B cell (primary cell): ENCODE measurements at regions not wholly inside any gene's neighbourhood (a gene's known extent, or its start where the extent isn't known, plus 50 kb on each side); places are given as distances from the start of the nearest gene placed in this dataset.

ENCODE experiments used
- ATAC-seq: fragments of 200-7000 bp; cut with Tn5 transposase; one replicate; pipeline ENCODE4 v1.10.0; 2021; ENCODE audit warnings: low read depth, mild to moderate bottlenecking, moderate number of reproducible peaks, moderate library complexity
- CTCF ChIA-PET: fragments of 350-600 bp; sonication (Branson Sonifier 250); formaldehyde crosslinking; loops from one replicate; lab custom pipeline; 2021; ENCODE audit warnings: antibody characterized with exemption, inconsistent platforms; lab: Charles Lee
- POLR2A ChIA-PET: fragments of 350-600 bp; sonication (Branson Sonifier 250); formaldehyde crosslinking; loops from one replicate; lab custom pipeline; 2021; ENCODE audit warnings: antibody characterized with exemption; lab: Charles Lee
- DNase-seq: peaks from one replicate; pipeline ENCODE4 v3.0.0; 2013
- H2AFZ ChIP-seq: 2 replicates; pipeline ENCODE4 v1.6.1; 2012; ENCODE audit warnings: mild to moderate bottlenecking, low read depth, low read length; ENCODE audit not compliant: insufficient read depth, poor library complexity, severe bottlenecking
- H3K27ac ChIP-seq, 2 donors: 1 replicate in 1 of 2; 2 replicates in 1 of 2; pipeline ENCODE4 v1.5.1; 2012 to 2013; ENCODE audit warnings: low read length in 2 of 2, mild to moderate bottlenecking in 2 of 2, moderate library complexity in 1 of 2
- H3K27me3 ChIP-seq, 4 experiments: fragments of 200-600 bp in 1 of 4; sonication (generic) in 1 of 4; replicated peaks in 1 of 4; 1 replicate in 2 of 4; 2 replicates in 2 of 4; pipeline versions ENCODE4 v1.6.1 to v1.7.0; 2013 to 2016; ENCODE audit warnings: low read length in 3 of 4, mild to moderate bottlenecking in 2 of 4, mixed read lengths in 1 of 4, moderate library complexity in 1 of 4; ENCODE audit not compliant: insufficient read depth in 4 of 4, control insufficient read depth in 3 of 4; ENCODE audit errors: control extremely low read depth in 1 of 4
- H3K36me3 ChIP-seq, 2 experiments: replicated peaks in 1 of 2; 1 replicate in 1 of 2; 2 replicates in 1 of 2; pipeline versions ENCODE4 v1.6.1 to v1.7.1; 2013; ENCODE audit warnings: low read length in 1 of 2; ENCODE audit not compliant: insufficient read depth in 2 of 2, control insufficient read depth in 1 of 2; ENCODE audit errors: control extremely low read depth in 1 of 2, extremely low read depth in 1 of 2
- H3K4me1 ChIP-seq, 2 donors: fragments of 200-600 bp in 1 of 2; sonication (generic) in 1 of 2; 1 replicate in 1 of 2; 2 replicates in 1 of 2; pipeline versions ENCODE4 v1.5.1 to v1.6.1; 2013 to 2017; ENCODE audit warnings: low read length in 2 of 2; ENCODE audit not compliant: control insufficient read depth in 2 of 2, insufficient read depth in 2 of 2
- H3K4me2 ChIP-seq: replicated peaks from 2 replicates; pipeline ENCODE3; 2012; ENCODE audit warnings: mild to moderate bottlenecking, low read depth, low read length; ENCODE audit not compliant: poor library complexity, severe bottlenecking
- H3K4me3 ChIP-seq, 5 experiments: fragments of 200-600 bp in 1 of 5; sonication (generic) in 1 of 5; 1 replicate in 3 of 5; 2 replicates in 2 of 5; pipeline versions ENCODE4 v1.5.1 to v1.7.0; 2011 to 2016; ENCODE audit warnings: low read length in 4 of 5, mild to moderate bottlenecking in 4 of 5, low read depth in 2 of 5, control low read depth in 1 of 5, moderate library complexity in 1 of 5; ENCODE audit not compliant: insufficient read depth in 1 of 5; ENCODE audit errors: control extremely low read depth in 1 of 5, extremely low read depth in 1 of 5
- H3K79me2 ChIP-seq: fragments of 200-600 bp; sonication (generic); one replicate; pipeline ENCODE4 v1.6.0; 2016; ENCODE audit warnings: low read length; ENCODE audit not compliant: control insufficient read depth, insufficient read depth
- H3K9ac ChIP-seq: fragments of 200-600 bp; sonication (generic); 2 replicates; pipeline ENCODE4 v1.6.1; 2017; ENCODE audit warnings: mild to moderate bottlenecking, low read length, moderate library complexity
- H3K9me3 ChIP-seq, 3 donors: one replicate each; pipeline versions ENCODE4 v1.6.1 to v1.7.1; 2013; ENCODE audit warnings: low read length in 2 of 3; ENCODE audit not compliant: control insufficient read depth in 2 of 3, insufficient read depth in 1 of 3; ENCODE audit errors: control extremely low read depth in 1 of 3
- H4K20me1 ChIP-seq: 2 replicates; pipeline ENCODE4 v1.6.0; 2012; ENCODE audit warnings: mild to moderate bottlenecking, low read length; ENCODE audit not compliant: insufficient read depth, control insufficient read depth, poor library complexity, severe bottlenecking
- H3K27ac Mint-ChIP-seq: one replicate; pipeline ENCODE4 v1.8.0; 2021; ENCODE audit warnings: mixed read lengths
- H3K27me3 Mint-ChIP-seq: one replicate; pipeline ENCODE4 v1.8.0; 2021; ENCODE audit warnings: mixed read lengths
- H3K4me1 Mint-ChIP-seq: one replicate; pipeline ENCODE4 v1.8.0; 2021; ENCODE audit warnings: mixed read lengths
- H3K4me3 Mint-ChIP-seq: one replicate; pipeline ENCODE4 v1.8.0; 2021; ENCODE audit warnings: mixed read lengths
- H3K9me3 Mint-ChIP-seq: one replicate; pipeline ENCODE4 v1.8.0; 2022; ENCODE audit warnings: mixed read lengths; ENCODE audit not compliant: insufficient read depth
- EZH2 ChIP-seq: IDR thresholded peaks from 2 replicates; pipeline ENCODE4 v1.6.1; 2012; ENCODE audit warnings: borderline replicate concordance, low read depth, mild to moderate bottlenecking, moderate library complexity, low read length; ENCODE audit not compliant: insufficient read depth, poor library complexity, severe bottlenecking
- WGBS: methylation state at CpG from one replicate; pipeline ENCODE4 v1.1.5; 2013; ENCODE audit warnings: missing lambda C conversion rate; ENCODE audit not compliant: insufficient coverage; 5-methylcytosine and 5-hydroxymethylcytosine counted together
- intact Hi-C: fragments of 100-400 bp; cut with micrococcal nuclease; formaldehyde crosslinking; loops from one replicate; pipeline ENCODE4 v1.10.0; 2022
- TF ChIP-seq, protein P1 (sequence below): fragments of 200-600 bp; IDR thresholded peaks from one replicate; pipeline ENCODE4 v1.8.0; 2022; ENCODE audit warnings: antibody characterized with exemption, mild to moderate bottlenecking

DNA sequence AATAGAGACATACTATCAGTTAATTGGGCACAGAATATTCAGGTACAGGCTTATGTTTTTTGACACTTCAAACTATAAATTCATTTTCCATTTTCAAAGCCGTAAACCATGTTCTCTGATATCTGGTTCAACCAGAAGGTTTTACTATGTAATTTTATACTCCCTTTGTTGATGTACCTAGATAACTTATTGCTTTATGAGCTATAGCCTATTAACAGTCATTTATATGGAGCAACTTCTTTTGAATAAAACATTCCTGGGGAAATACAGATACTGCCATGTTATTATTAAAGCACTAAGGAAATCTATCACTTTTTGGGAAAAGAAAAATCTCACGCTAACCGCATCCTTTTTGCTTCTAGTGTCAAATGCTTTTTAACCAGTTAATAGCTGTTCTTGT lies 505.6 kb downstream of the PYDC2 start:
- no peak for TF ChIP-seq EZH2

DNA sequence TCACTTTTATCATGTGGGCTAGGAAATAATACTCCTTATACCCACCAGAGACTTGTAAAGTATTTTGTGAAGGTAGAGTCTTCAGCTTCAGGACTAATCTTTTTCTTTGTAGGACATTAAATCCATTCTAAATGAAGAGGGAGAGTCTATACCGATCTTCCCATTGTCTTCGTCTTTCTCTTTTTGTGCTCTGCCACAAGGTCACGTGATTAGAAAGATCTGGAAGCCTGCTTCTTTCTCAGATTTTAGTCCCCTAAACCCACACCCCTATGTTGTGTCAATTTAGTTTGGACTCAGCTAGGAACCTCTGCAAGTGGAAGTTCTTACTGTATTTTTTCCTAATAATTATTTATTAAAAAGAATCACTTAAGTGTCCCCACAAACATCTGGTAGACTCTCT lies 507.3 kb downstream of the PYDC2 start:
- peaks cover 2% of the 10 kb centered on the region for H3K4me1 Mint-ChIP-seq
- H3K27me3 Mint-ChIP-seq: no peaks in the 10 kb centered on the region
- intact Hi-C loops: no loop called here
- Histone ChIP-seq H3K4me3 (no peak overlapping the region), H3K27me3 (no peaks in the 10 kb centered on the region), H3K4me2 (no peak overlapping the region), H3K36me3 (no peaks in the 10 kb centered on the region), H4K20me1 (no peaks in the 10 kb centered on the region), H3K9ac (no peak overlapping the region), H2AFZ (no peak overlapping the region), H3K27ac (no peak overlapping the region), H3K4me1 (no peaks in the 10 kb centered on the region), H3K79me2 (no peaks in the 10 kb centered on the region), H3K9me3 (peaks cover 0 to 4% (median 0%) of the 10 kb centered on the region in 3 donors)
- TF ChIP-seq, protein P1, sequence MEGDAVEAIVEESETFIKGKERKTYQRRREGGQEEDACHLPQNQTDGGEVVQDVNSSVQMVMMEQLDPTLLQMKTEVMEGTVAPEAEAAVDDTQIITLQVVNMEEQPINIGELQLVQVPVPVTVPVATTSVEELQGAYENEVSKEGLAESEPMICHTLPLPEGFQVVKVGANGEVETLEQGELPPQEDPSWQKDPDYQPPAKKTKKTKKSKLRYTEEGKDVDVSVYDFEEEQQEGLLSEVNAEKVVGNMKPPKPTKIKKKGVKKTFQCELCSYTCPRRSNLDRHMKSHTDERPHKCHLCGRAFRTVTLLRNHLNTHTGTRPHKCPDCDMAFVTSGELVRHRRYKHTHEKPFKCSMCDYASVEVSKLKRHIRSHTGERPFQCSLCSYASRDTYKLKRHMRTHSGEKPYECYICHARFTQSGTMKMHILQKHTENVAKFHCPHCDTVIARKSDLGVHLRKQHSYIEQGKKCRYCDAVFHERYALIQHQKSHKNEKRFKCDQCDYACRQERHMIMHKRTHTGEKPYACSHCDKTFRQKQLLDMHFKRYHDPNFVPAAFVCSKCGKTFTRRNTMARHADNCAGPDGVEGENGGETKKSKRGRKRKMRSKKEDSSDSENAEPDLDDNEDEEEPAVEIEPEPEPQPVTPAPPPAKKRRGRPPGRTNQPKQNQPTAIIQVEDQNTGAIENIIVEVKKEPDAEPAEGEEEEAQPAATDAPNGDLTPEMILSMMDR: no peak
- no peak for TF ChIP-seq EZH2
- POLR2A ChIA-PET: no interaction called here
- ATAC-seq (no peak), DNase-seq (no peak)
- no peaks in the 10 kb centered on the region for H3K9me3 Mint-ChIP-seq
- CTCF ChIA-PET: no interaction called here
- no CpG with 5 or more reads among the region's 3 CpGs for WGBS
- no peak overlapping the region for H3K27ac Mint-ChIP-seq
- H3K4me3 Mint-ChIP-seq: no peak overlapping the region

More for the DNA sequence above, 505.6 kb downstream of the PYDC2 start:
- Histone ChIP-seq H2AFZ (no peak overlapping the region), H3K9me3 (no peaks in the 10 kb centered on the region), H3K4me2 (no peak overlapping the region), H3K36me3 (no peaks in the 10 kb centered on the region), H3K4me1 (no peaks in the 10 kb centered on the region), H4K20me1 (no peaks in the 10 kb centered on the region), H3K9ac (no peak overlapping the region), H3K27me3 (no peaks in the 10 kb centered on the region), H3K4me3 (no peak overlapping the region), H3K27ac (no peak overlapping the region), H3K79me2 (no peaks in the 10 kb centered on the region)
- Mint-ChIP-seq H3K27me3 (no peaks in the 10 kb centered on the region), H3K27ac (no peak overlapping the region), H3K9me3 (no peaks in the 10 kb centered on the region), H3K4me1 (no peaks in the 10 kb centered on the region), H3K4me3 (no peak overlapping the region)
- ChIA-PET POLR2A (no interaction called here), CTCF (interaction anchor here (1.2 kb wide), 1 partner anchor 31 kb away, joined by 3 read pairs; no protein-coding TSS in a partner anchor)
- no CpG with 5 or more reads among the region's 3 CpGs for WGBS
- intact Hi-C loops: no loop called here
- DNase-seq (no peak), ATAC-seq (no peak)
